Activated CD8-positive, alpha-beta T cell treated with anti-CD3 and anti-CD28 coated beads, Interleukin-2, amount 10 ng/mL, durations not matched to agents 7 days and 5 days (primary cell): ENCODE measurements at regions not wholly inside any gene's neighbourhood (a gene's known extent, or its start where the extent isn't known, plus 50 kb on each side); places are given as distances from the start of the nearest gene placed in this dataset.
"Not testable (repeated sequence)": the region's sequence is repeated elsewhere in the genome, so short reads cannot be mapped to it uniquely, and the experiment has no call there.

Experiments used
- ATAC-seq: fragments of 150-1000 bp; cut with Tn5 transposase; one replicate; pipeline ENCODE4 v1.10.0; 2021; ENCODE audit warnings: moderate library complexity
- CTCF ChIA-PET: fragments of 350-600 bp; sonication (Branson Sonifier 250); formaldehyde crosslinking; loops from one replicate; lab custom pipeline; 2021; ENCODE audit warnings: antibody characterized with exemption; lab: Charles Lee
- POLR2A ChIA-PET: fragments of 350-600 bp; sonication (Branson Sonifier 250); formaldehyde crosslinking; loops from one replicate; lab custom pipeline; 2021; ENCODE audit warnings: antibody characterized with exemption; lab: Charles Lee
- DNase-seq: peaks from one replicate; pipeline ENCODE4 v3.0.0-alpha.2; 2020
- H3K27ac Mint-ChIP-seq: one replicate; pipeline ENCODE4 v1.8.0; 2021; ENCODE audit warnings: mild to moderate bottlenecking, mixed read lengths
- H3K27me3 Mint-ChIP-seq: one replicate; pipeline ENCODE4 v1.8.0; 2021; ENCODE audit warnings: low read depth, mixed read lengths
- H3K36me3 Mint-ChIP-seq: one replicate; pipeline ENCODE4 v1.8.0; 2021; ENCODE audit warnings: low read depth, mixed read lengths
- H3K4me1 Mint-ChIP-seq: one replicate; pipeline ENCODE4 v1.8.0; 2021; ENCODE audit warnings: low read depth, mixed read lengths
- H3K4me3 Mint-ChIP-seq: one replicate; pipeline ENCODE4 v1.8.0; 2021; ENCODE audit warnings: mild to moderate bottlenecking, mixed read lengths
- H3K9me3 Mint-ChIP-seq: one replicate; pipeline ENCODE4 v1.8.0; 2022; ENCODE audit warnings: mixed read lengths; ENCODE audit not compliant: insufficient read depth

DNA sequence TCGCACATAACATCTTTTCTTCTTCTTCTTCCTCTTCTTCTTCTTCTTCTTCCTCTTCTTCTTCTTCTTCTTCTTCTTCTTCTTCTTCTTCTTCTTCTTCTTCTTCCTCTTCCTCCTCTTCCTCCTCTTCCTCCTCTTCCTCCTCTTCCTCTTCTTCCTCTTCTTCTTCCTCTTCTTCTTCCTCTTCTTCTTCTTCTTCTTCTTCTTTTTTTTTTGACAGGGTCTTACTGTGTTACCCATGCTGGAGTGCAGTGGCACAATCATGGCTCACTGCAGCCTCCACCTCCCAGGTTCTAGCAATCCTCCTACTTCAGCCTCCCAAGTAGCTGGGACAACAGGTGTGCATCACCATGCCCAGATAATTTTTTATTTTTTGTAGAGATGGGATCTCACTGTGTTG is 151.0 kb upstream of the HS3ST2 start:
- POLR2A ChIA-PET, H3K27ac Mint-ChIP-seq, H3K4me3 Mint-ChIP-seq, DNase-seq, H3K4me1 Mint-ChIP-seq, H3K9me3 Mint-ChIP-seq, H3K27me3 Mint-ChIP-seq, ATAC-seq, CTCF ChIA-PET, H3K36me3 Mint-ChIP-seq: not testable (repeated sequence)

DNA sequence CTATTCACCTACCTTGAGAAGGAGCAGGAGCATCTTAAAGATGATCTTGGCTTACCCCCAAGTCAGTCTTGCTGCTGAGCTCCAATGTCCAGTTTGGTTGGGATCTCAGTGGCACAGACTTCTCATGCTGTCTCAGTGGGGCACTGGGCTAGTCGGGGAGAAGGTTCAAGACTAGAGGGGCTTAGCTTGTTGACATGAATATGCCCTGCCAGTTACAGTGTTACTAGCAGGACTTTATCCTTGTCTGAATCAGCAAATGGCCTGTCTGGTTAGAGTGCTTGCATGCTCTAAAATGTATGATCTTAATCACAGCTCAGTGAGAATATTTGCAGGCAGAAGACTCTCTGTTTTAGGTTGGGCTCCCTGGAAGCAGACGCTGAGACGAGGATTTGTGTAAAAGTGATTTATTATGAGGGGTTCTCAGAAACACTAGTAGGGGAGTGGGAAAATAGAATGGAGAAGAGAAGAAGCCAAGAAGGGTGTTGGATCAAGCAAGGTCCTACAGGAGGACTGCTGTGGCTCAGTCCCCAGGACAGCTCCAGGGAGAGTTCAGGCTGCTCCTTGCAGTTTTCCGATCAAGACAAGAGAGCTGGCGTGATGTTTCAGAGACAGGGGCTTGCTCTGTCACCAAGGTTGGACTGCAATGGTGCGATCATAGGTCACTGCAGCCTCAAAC is 150.4 kb upstream of the HS3ST2 start:
- H3K27ac Mint-ChIP-seq: no peak overlapping the region
- ATAC-seq (no peak), DNase-seq (no peak)
- H3K9me3 Mint-ChIP-seq: no peaks in the 10 kb centered on the region
- CTCF ChIA-PET: no interaction called here
- no peaks in the 10 kb centered on the region for H3K36me3 Mint-ChIP-seq
- no peak overlapping the region for H3K4me3 Mint-ChIP-seq
- H3K27me3 Mint-ChIP-seq: peaks cover 4% of the 10 kb centered on the region
- no peaks in the 10 kb centered on the region for H3K4me1 Mint-ChIP-seq
- POLR2A ChIA-PET: no interaction called here

DNA sequence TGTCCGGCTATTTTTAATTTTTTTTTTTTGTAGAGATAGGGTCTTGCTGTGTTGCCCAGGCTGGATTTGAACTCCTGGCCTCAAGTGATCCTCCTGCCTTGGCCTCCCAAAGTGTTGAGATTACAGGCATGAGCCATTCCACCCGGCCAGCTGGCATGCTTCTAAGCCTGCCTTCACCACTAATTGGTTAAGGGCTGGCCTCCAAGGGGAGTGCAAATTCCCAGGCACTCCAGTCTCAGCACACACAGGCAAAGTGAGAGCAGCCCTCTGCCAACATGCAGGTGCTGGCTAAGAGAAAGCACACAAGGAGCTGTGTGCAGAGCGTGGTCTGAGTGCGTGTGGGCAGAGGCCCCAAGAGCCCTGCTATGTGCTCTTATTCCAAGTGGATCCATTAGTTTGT is 149.8 kb upstream of the HS3ST2 start:
- POLR2A ChIA-PET: no interaction called here
- CTCF ChIA-PET: no interaction called here
- ATAC-seq (no peak), DNase-seq (no peak)
- Mint-ChIP-seq H3K9me3 (no peaks in the 10 kb centered on the region), H3K4me3 (no peak overlapping the region), H3K36me3 (no peaks in the 10 kb centered on the region), H3K4me1 (no peaks in the 10 kb centered on the region), H3K27me3 (peaks cover 4% of the 10 kb centered on the region), H3K27ac (no peak overlapping the region)

GRCh38 chr16:22664561-22664997 is 149.4 kb upstream of the HS3ST2 start:
- ATAC-seq (no peak), DNase-seq (no peak)
- Mint-ChIP-seq H3K4me3 (no peak overlapping the region), H3K4me1 (no peaks in the 10 kb centered on the region), H3K27ac (no peak overlapping the region), H3K27me3 (peaks cover 4% of the 10 kb centered on the region), H3K9me3 (no peaks in the 10 kb centered on the region), H3K36me3 (no peaks in the 10 kb centered on the region)
- ChIA-PET POLR2A (no interaction called here), CTCF (no interaction called here)

DNA sequence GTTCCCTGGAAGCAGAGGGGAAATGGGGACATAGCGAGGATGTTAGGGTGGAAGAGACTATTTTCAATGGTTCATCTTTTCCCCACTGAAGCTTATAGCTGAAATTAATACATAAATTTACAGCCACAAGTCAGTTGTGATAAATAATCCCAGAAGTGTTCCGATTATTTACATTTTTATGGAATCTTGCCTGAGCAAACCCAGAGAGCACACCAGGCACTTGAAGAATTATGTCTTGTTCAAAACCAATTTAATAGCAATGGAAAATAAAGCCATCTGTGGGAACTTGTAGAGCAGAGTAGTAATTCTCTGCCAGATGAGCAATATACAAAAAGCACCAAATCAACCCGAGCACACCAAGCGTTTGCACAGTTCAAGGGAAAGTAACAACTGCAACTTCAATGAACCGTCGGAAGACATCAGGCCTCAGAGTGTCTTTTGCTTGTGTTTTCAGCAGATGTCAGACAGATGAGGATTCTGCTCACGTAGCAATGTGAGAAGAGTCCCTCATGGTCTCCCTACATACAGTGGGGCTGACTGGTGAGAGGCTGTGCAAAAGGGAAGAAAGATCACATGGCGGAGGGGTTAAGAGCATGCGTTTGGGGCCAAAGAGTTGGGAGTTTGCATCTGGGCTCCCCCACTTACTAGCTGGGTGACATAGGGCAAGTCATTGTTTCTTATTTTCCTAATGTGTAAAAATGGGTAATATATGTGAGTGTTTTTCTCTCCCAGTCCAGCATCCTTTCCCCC is 148.7 kb upstream of the HS3ST2 start:
- H3K36me3 Mint-ChIP-seq: no peaks in the 10 kb centered on the region
- POLR2A ChIA-PET: no interaction called here
- H3K4me3 Mint-ChIP-seq: no peak overlapping the region
- DNase-seq: no peak
- H3K27me3 Mint-ChIP-seq: peaks cover 2% of the 10 kb centered on the region
- H3K9me3 Mint-ChIP-seq: no peaks in the 10 kb centered on the region
- no peaks in the 10 kb centered on the region for H3K4me1 Mint-ChIP-seq
- H3K27ac Mint-ChIP-seq: no peak overlapping the region
- CTCF ChIA-PET: no interaction called here
- ATAC-seq: no peak

GRCh38 chr16:22665803-22666202 is 148.2 kb upstream of the HS3ST2 start:
- Mint-ChIP-seq H3K4me3 (no peak overlapping the region), H3K27ac (no peak overlapping the region), H3K9me3 (no peaks in the 10 kb centered on the region), H3K36me3 (no peaks in the 10 kb centered on the region), H3K27me3 (peaks cover 2% of the 10 kb centered on the region), H3K4me1 (no peaks in the 10 kb centered on the region)
- CTCF ChIA-PET: no interaction called here
- DNase-seq: no peak
- ATAC-seq: no peak
- POLR2A ChIA-PET: no interaction called here

GRCh38 chr16:22668318-22668717 is 145.6 kb upstream of the HS3ST2 start:
- Mint-ChIP-seq H3K36me3 (no peaks in the 10 kb centered on the region), H3K27ac (no peak overlapping the region), H3K4me3 (no peak overlapping the region), H3K27me3 (peaks cover 2% of the 10 kb centered on the region), H3K9me3 (no peaks in the 10 kb centered on the region), H3K4me1 (no peaks in the 10 kb centered on the region)
- POLR2A ChIA-PET: no interaction called here
- DNase-seq: no peak
- CTCF ChIA-PET: no interaction called here
- ATAC-seq: no peak

- Mint-ChIP-seq H3K27ac (no peak overlapping the region), H3K36me3 (no peaks in the 10 kb centered on the region), H3K27me3 (peaks cover 2% of the 10 kb centered on the region), H3K4me1 (no peaks in the 10 kb centered on the region), H3K4me3 (no peak overlapping the region), H3K9me3 (no peaks in the 10 kb centered on the region)
- DNase-seq: no peak
- ChIA-PET CTCF (interaction anchor here (1.0 kb wide), 1 partner anchor 1460 kb away, joined by 3 read pairs; no protein-coding TSS in a partner anchor), POLR2A (interaction anchor here (0.6 kb wide), 1 partner anchor 80 kb away, joined by 3 read pairs; no protein-coding TSS in a partner anchor)
- ATAC-seq: no peak
Observed at GRCh38 chr16:22670044-22670536, 143.9 kb upstream of the HS3ST2 start.

GRCh38 chr16:22670551-22671041 is 143.4 kb upstream of the HS3ST2 start:
- ChIA-PET POLR2A (interaction anchor here (0.6 kb wide), 1 partner anchor 79 kb away, joined by 3 read pairs; no protein-coding TSS in a partner anchor), CTCF (no interaction called here)
- ATAC-seq (no peak), DNase-seq (no peak)
- Mint-ChIP-seq H3K27ac (no peak overlapping the region), H3K4me3 (no peak overlapping the region), H3K9me3 (no peaks in the 10 kb centered on the region), H3K4me1 (no peaks in the 10 kb centered on the region), H3K27me3 (peaks cover 2% of the 10 kb centered on the region), H3K36me3 (no peaks in the 10 kb centered on the region)

DNA sequence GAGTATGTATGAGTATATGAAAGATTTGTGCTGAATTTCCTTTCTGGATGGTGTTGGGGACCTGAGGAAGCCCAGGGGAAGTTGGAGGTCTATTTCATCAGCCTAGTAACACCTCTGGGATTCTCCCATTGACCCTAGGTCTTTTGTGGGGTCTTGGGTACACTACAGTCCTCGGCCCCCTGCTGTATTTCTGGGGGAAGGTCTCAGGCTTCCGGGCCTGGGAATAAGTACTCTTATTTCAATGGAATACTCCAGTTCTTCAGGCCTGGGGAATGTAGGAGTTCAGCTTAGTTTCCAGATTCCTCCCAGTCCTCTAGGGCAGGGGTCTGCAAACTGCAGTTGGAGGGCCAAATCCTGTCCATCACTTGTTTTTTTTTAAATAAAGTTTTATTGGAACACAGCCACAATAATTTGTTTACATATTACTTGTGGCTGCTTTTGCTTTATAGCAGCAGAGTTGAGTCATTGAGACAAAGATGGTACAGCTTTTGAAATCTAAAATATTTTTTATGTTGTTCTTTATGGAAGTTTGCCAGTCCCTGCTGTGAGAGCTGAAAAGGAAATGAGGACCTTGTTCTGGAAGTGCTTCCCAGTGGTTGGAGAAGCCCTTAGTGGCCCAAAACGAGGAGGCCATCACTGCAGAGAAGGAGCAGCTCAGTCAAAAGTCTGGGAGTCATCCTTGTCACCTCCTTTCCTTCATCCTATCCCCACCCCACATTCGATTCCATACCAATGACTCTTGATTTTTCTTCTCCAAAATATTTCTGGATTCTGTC is 142.5 kb upstream of the HS3ST2 start:
- H3K4me1 Mint-ChIP-seq: no peaks in the 10 kb centered on the region
- no peaks in the 10 kb centered on the region for H3K9me3 Mint-ChIP-seq
- ChIA-PET POLR2A (no interaction called here), CTCF (no interaction called here)
- H3K36me3 Mint-ChIP-seq: no peaks in the 10 kb centered on the region
- no peak overlapping the region for H3K27ac Mint-ChIP-seq
- peaks cover 2% of the 10 kb centered on the region for H3K27me3 Mint-ChIP-seq
- DNase-seq (no peak), ATAC-seq (no peak)
- H3K4me3 Mint-ChIP-seq: no peak overlapping the region

DNA sequence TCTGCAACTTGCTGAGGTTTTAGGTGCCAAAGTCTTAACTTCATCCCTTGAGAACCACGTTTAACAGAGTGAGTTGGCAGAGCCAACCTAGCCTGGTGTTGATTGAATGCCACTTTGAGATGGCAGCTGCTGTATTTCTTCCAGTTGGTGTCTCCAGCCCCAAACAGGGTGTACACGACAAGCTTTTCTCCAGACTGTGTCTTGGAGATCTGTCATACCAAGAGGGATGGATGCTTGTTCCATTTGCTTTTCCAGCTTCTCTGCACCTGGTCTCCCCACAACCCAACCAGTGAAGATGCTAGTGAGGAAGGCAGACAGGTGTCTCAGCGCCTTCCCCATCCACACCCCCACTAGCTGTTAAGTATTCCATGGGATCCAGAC is 141.1 kb upstream of the HS3ST2 start:
- CTCF ChIA-PET: no interaction called here
- POLR2A ChIA-PET: no interaction called here

GRCh38 chr16:22673421-22673831 is 140.5 kb upstream of the HS3ST2 start:
- ATAC-seq (no peak), DNase-seq (no peak)
- H3K4me1 Mint-ChIP-seq: no peaks in the 10 kb centered on the region
- H3K27ac Mint-ChIP-seq: no peak overlapping the region
- POLR2A ChIA-PET: no interaction called here
- H3K9me3 Mint-ChIP-seq: no peaks in the 10 kb centered on the region
- no peaks in the 10 kb centered on the region for H3K36me3 Mint-ChIP-seq
- no peak overlapping the region for H3K4me3 Mint-ChIP-seq
- CTCF ChIA-PET: no interaction called here
- no peaks in the 10 kb centered on the region for H3K27me3 Mint-ChIP-seq

More for the DNA sequence above, 141.1 kb upstream of the HS3ST2 start:
- Mint-ChIP-seq H3K4me3 (no peak overlapping the region), H3K9me3 (no peaks in the 10 kb centered on the region), H3K27me3 (peaks cover 2% of the 10 kb centered on the region), H3K4me1 (no peaks in the 10 kb centered on the region), H3K27ac (no peak overlapping the region), H3K36me3 (no peaks in the 10 kb centered on the region)
- DNase-seq: no peak
- no peak for ATAC-seq
